ENCODE measurements at regions not wholly inside any gene's neighbourhood (a gene's known extent, or its start where the extent isn't known, plus 50 kb on each side); places are given as distances from the start of the nearest gene placed in this dataset.

DNA sequence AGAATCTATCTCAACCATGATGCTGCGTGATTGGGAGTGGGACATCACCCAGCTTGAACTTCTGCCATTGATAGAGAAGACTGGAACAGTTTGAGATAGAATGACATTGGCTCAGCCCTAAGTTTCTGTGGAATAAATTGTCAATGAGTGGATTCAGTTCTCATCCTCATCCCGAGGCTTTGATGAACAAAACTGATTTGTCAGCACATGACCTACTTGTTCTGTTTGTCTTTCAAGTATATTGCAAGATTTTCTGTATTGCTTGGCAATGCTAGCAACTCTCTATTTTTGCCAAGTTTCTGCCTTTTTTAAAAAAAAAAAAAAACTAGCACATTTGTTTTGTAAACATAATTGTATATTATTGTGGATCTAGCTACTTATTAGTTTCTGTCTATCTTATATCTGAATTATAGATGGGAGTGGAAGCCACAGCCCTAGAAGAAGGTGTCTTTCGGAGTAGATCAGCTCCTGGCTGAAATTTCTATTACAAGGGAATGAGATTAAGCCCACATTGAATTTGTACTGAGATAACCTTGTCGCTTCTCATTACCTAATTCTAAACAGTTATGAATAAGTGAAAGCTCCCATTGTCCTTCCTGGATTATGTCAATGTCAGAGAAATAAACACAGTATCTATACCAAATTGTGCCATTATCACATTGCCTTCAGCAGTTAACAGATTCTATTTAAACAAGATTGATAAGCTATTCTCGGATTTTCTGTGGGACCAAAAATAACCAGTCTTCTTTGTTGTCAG, 166.1 kb downstream of the TNFSF13B start:
- no peak for DNase-seq (ENCODE audit: low read depth)

DNA sequence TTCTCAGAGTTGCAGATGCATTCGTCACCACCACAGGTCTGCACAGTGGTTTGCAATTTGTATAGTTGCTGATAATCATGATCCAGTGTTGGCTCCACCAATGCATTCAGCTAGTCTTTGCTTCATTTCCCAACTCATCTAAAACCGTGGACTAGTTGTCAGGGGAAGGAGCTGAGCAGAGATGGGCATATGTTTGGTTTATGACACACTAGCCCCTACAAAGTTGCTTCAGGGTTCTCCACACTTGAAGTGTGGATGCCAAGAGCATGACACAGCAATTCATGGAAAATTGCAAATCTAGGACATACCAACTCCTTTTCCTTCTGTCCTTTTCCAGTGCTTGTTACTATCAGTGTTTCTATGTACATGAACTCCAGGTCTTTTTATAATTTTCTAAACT, 168.0 kb downstream of the TNFSF13B start:
- DNase-seq (ENCODE audit: low read depth), result no peak

DNA sequence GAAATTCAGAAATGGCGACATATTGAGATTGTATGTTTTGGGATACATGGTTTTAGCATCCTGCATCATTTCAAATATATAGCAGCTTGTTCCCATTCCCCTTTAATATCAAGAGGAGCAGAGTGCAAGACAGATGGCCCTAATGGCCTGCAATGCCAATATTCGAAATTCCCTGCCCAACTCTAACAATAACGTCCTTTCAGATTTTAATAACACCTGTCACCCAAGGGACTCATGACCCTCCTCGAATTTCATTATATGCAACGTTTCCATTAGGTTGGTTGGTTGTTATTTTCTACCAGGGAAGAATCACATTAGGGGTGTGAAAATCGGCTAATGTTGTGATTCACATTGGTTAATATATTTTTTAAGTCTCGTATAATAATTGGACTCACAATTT, 170.0 kb downstream of the TNFSF13B start:
- DNase-seq (ENCODE audit: low read depth), result no peak

DNA sequence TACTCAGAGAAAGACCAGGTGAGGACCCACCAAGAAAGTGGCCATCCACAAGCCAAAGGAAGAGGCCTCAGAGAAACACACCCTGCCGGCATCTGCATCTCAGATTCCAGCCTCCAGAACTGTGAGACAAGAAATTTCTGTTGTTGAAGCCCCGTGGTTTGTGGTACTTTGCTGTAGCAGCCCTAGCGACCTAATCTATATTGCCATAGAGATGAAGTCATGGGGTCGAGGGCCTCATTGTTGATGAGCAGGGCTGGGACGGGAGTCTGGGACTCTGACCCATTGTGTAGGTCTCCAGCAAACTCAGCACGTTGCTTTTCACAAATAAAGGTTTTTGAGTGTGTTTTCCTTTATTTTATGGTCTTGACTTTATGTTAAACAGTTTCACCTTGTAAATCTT, 174.9 kb downstream of the TNFSF13B start:
- no peak for DNase-seq (ENCODE audit: low read depth)

DNA sequence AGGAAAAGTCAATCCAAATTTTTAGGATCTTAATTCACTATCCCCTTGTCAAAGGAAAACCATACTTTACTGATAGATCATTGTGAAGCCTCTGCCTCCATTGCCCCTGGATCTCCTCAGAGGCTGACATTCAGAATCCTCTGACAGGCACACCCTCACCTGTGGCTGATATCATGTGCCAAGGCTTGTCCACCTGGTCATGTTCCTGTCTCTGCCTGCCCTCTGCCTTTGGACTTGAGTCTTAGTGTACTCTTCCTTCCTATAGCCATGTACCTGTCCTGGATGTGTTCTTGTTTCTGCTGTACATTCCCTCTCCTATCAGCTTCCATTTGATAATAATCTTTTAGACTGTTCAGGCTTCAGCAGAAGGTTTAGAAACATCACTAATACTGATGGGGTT, 179.4 kb downstream of the TNFSF13B start:
- DNase-seq (ENCODE audit: low read depth), result no peak

DNA sequence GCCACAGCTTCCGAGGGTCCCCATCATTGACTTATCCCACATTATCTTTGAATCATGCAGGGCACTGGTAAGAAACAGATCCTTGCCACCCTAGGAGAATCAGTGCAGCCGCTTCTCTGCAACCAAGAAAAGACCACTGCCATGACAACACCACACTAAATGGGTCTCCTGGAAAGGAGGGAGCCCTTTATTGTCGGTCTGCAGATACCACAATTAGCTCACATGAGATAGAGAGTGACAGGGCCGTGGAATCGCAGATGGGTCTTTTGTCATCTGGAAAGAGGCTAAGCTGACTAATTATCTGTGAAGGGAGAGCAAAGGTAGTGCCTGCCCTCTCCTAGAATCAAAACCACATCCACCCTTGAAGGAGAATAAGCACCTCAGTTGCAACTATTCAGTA, 178.3 kb upstream of the MYO16 start:
- no peak for DNase-seq (ENCODE audit: low read depth)

DNA sequence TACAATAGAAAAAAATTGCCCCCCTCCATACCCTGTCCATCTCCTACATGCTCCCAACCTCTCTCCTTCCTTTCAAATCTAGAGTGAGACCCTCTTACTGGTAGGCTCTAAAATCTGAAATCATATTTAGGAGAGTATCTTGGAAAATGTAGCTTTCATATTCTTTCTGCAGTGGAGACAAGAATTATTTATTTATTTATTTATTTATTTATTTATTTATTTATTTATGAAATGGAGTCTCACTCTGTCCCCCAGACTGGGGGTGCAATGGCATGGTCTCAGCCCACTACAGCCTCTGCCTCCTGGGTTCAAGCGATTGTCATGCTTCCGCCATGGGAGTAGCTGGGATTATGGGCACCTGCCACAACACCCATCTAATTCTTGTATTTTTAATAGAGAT, 174.1 kb upstream of the MYO16 start:
- DNase-seq (ENCODE audit: low read depth), result no peak

DNA sequence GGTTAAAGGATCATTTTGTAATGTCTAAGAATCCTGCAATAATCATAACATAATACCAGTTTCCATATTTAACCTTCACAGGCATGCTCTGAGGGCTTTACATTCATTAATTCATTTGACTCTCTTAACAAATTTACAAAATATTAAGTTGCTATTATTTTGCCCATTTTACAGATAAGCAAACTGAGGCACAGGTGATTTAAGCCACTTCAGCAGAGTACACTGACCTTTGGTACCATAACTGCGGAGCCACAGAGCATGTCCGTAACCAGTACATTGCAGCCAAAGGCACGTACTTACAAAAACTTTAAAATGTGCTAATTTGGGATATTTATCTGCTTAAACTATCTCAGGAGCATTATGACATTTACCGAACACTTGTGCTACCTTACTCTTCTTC, 169.4 kb upstream of the MYO16 start:
- no peak for DNase-seq (ENCODE audit: low read depth)

DNA sequence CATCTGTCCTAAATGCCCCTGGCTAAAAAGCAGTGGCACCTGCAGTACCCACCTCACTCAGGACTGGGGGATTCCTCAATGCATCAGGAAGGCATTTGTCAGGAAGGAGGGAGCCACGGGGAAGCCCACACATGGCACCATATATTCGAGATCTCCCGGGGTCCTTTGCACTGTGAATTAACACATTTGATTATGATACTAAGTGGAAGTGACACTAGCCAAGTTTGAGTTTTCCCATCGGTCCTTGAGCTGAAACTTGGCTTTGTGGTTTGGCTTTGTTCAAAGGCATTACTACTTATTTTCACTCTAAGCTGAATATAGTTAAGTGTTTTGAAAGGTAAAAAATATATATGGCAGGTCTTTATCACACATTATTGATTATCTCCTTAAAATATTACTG, 168.7 kb upstream of the MYO16 start:
- DNase-seq (ENCODE audit: low read depth), result no peak

DNA sequence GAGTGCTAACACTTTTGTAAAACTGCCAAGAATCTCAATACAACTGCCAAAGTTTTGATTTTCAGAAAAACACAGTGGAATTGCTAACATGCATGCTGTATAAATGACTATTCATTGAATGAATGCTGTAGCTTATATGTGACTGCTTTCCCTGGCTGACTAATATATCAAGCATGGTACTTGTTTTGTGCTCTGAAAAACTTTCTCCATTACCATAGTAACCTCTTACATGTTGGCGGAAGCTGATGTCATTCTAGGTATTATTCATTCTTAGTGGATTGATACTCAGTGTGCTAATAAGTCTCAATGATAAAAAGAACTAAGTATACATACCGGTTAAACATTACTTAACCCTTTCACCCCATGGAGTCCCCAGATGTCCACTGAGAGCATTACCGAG, 166.1 kb upstream of the MYO16 start:
- peak; percentile 91 for DNase-seq (ENCODE audit: low read depth)

DNA sequence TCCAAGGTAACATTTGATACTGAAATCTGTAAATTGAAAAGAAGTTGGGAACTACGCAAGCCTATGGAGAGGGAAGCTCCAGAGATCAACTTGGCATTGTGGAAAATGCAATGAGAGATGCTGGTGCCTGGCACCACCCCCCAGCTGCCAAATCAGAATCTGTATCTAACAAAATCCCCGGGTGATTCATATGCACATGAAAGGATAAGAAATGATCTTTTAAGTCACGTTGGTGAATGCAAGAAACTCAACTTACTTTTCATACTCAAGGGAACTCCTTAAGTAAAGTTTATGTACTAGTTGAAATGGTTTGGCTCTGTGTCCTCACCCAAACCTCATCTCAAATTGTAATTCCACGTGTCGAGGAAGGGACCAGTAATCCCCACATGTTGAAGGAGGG, 158.5 kb upstream of the MYO16 start:
- DNase-seq (ENCODE audit: low read depth), result no peak

DNA sequence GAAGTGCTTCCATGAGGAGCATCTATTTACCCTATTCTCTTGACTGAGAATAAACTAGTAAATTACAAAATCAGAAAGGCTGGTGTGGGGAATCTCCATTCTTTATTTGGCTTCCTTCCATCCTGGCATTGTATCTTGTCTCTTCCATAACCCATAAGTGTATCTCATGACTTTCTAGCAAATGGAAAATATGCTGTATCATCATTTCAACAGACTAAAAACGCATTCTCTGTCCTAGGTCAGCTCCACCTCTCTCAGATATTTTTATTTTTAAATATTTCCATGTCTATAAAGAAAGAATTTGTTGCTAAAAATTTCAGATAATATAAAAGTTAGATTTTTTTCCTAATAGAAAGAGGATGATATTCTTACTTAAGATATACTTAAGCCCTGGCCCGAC, 154.2 kb upstream of the MYO16 start:
- no peak for DNase-seq (ENCODE audit: low read depth)

DNA sequence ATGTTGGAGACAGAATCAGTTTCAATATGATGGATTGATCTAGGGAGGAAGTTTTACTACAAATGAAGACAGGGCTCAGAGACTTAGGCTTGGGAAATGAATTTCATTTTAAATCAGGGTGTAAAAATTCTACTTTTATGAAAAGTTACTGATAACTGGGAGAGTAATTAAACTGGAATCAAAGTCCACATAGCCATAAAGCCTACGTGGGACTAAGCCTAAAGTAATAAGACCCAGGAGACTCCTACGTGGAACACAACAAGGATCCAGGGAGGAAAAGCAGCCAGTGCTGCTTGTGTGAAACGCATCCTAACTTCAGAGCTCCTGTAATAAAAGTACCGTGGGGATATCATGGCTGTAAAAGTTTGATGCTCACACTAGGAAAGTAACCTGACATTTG, 152.0 kb upstream of the MYO16 start:
- no peak for DNase-seq (ENCODE audit: low read depth)

DNA sequence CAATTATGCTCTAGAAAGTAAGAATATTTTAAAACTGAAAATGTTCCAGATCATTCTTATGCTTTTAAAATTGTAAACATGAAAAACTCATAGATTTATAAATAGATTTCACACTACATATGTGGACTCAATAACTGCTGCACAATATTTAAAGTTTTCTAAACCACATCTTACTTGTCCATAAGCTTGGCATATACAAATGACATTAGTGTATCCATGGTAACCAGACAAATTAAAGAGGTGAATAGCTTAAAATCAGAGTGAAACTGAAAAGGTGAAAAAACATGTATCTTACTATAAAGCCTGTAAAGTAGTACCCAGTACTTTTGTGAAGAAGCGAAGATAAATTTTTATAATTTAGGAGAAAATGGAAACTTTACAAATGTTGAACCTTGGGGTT, 151.2 kb upstream of the MYO16 start:
- no peak for DNase-seq (ENCODE audit: low read depth)

DNA sequence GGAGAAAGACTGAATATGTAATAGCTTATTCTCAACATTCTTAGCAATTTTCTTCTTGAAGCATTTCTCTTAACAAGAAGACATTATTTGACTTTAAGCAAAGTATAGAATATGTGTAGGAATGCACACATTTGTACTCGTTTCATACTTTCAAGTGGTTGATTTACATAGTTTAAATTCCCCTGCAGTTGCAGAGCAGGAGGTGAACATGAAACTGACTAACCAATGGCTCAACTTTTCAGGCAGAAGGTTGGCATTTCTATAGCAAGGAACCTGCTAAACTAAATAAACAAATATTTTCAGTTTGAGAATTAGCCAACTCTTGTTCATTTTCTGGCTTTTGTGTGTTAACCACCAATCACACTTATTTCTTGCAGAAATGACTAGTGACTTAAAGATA, 145.4 kb upstream of the MYO16 start:
- DNase-seq (ENCODE audit: low read depth), result no peak

DNA sequence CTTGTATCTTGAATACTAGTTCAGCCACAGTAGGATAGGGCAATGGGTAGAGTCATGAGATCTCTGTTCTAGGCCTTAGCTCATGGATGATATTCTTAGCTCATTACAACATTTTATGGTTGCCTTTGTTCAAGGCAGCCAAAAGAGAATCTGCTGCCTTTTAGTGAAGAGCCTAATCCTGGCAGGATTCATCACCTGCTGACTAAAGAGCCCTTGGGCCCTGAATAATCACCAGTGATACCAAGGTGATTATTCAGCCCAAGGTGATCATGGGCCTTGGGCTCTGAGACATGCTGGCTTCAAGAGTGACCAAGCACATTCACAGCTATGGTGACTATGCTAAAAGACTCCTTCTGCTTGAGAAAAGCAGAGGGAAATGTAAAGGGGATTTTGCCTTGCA, 143.3 kb upstream of the MYO16 start:
- no peak for DNase-seq (ENCODE audit: low read depth)

DNA sequence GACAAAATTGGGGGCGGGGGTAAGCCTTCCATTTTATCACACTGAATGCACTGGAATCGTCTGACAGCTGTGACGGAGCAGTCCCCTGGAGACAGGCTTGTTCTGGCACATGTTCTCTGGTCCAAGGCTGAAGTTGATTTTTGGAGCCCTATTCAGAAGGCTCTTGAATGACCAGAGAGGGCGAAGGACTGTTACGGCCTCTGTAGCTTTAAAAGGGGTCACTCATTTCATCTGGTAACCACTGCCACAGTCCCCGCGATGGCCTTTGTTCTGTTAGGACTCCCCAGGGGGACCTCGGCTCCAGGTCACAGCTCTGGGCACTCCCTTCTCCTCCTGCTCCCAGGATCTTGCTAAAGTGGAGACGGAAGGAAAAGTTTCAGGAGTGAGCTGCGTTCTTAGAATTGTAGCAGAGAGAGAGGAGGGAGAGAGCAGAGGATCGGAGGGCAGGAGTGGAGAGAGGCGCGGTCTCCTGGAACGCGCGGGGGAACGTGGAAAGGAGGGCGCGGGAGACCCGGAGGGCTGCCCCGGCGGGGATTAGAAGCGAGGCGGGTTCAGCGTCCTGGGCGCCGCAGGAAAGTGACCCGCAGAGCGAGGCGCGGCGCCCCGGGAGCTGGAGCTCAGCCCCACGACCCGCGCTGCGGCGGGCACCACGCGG, 134.3 kb upstream of the MYO16 start:
- DNase-seq (ENCODE audit: low read depth), result no peak

DNA sequence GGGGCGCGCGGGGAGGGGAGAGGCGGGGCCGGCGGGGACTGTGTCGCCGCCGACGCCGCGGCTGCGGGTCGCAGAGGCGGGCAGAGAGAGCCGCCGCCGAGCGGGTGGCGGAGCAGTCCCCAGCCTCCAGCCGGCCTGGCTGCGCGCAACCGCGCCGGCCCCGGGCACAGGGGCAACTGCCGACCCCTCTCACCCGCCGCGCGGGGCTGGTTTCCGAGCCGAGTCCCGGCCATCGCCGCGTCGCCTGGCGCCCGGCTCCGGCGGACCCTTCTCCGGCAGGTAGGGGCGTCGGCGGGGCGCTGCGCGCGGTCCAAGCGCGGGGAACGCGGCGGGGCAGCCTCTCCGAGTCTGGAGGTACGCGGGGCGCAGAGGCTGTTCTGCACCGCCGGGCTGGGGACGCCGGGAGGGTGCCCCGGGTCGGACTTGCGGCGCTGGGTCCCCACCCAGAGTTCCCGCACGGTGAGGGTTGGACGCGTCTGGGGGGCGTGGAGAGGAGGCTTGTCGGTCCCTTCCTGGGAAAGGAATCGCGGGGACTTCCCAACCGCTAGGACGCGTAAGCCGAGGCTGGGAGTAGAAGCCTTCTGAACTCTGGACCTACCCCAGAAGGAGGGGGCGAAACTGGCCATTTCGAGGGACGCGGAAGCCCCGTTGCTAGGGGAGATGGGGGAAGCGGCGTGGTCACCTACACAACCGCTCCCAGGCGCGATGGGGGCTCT, 133.6 kb upstream of the MYO16 start:
- no peak for DNase-seq (ENCODE audit: low read depth)

DNA sequence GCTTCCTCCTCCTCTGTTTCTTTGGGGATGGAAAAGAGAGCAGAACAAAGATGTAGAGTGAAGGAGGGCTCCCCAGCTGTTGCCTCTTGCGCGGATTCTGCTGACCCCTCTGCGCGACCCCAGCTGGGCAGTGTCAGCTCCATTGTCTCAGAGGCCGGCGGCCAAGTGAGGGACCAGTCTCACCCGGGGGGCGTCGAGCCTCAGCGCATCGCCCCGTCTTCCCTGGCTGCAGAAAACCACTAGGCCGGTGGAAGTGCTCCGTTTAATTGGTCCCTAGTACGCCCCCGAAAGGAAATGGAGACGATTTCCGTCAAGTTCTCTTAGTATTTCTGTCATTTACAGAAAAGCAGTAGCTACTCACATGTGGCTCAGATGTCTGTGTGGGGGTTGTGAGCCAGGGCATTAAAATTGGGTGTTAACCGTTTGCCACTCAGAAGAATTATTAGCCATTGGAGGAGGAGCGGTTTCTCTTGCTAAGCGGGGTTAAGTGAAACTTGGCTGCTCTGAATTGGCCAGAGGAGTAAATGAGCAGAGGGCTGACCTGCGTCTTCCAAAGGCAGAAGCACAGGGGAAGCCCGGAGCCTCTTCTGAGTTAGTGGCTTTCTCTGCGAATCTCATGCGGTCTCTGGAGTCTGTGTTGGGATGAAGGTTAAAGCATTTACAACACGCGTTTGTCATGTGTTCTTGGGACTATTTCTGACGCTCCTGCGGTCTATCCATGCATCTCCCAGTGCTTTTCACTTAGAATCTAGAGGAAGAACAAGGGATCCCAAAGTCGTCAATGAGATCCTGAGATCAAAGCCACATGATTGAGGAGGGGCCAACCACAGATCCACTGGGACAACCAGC, 132.8 kb upstream of the MYO16 start:
- DNase-seq (ENCODE audit: low read depth), result no peak

DNA sequence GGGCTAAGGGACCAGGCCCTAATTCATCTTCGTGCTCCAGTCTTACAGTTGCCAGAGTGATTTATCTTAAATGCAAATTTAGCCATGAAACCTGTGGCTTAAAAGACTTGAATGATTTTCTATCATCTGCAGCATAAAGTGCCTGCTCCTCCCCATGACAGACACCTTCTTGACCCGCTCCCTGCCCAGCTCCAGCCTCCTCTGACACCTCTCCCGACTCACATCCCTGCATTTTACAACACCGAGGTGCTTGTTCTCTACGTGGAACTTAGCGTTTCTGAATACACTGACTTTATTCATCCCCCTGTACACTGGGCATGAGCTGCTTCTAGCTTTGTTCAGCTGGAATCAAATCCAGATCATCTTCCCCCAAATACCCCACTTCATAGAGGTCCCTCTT, 128.7 kb upstream of the MYO16 start:
- no peak for DNase-seq (ENCODE audit: low read depth)

DNA sequence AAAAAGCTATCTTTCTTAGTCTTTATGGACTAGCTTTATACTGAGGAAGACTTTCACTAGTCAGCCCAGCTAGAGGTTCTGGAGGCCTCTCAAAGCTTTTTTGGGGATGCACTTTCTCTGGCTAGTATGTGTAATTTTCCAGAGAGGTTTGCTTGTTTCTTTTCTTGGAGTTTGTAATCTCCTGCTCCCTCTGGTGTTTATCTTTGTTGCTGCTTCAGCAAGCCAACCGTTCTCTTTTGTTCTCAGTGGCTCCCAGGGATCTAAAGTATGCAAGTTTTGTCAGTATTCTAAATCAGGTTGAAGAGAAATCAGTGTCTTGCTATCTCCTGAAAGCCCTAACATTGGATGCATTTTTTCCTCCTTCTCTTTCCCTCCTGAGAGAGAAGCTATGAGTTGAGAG, 121.1 kb upstream of the MYO16 start:
- peak; percentile 13 for DNase-seq (ENCODE audit: low read depth)

DNA sequence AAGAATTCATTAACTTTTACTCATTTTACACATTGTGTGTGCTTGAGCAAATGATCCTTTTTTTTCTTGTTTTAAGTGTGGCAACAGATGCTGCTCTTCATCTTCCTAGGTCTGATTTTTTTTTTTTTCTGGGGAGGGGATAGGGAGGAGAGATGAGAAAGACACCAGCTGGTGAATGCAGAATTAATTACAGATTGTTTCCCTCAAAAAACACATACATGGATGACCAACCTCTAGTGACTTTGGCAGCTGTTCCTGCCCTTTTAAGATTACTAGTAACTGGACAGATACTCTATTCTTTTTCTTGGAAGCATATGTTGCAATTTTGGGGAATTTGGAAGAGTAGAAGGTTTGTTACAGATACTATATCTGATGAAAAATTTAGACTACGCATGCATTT, 103.6 kb upstream of the MYO16 start:
- DNase-seq (ENCODE audit: low read depth), result no peak

DNA sequence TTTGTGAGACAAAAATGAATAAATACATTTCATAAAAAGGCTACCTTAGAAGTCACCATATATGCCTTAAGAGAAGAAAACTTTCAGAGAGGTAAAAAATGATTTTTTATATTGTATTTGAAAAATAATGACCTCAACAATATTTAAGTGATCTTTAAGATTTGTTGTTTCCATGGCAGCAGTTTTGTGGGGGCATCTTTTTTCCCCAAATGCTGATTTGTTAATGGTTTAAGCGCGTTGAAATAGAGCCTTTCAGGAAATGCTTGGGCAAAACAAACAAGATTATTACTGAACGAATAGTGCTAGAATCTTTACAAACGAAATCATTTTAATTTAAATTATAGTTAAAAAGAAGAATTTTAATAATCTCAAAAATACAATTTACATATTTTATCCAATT, 103.1 kb upstream of the MYO16 start:
- DNase-seq (ENCODE audit: low read depth), result no peak
